IMR-90 (cell line): ENCODE measurements at regions not wholly inside any gene's neighbourhood (a gene's known extent, or its start where the extent isn't known, plus 50 kb on each side); places are given as distances from the start of the nearest gene placed in this dataset.

ENCODE experiments used
- ATAC-seq: fragments of 200-7000 bp; cut with Tn5 transposase; 2 replicates; pipeline ENCODE4 v1.9.1; 2020; ENCODE audit warnings: low read depth, mild to moderate bottlenecking, moderate library complexity
- BruUV-seq: library from RNA; stranded (reverse); fragments of 400-500 nt; replicated peaks from 2 replicates; lab custom pipeline; 2021; lab: Mats Ljungman, UMichigan
- CTCF ChIA-PET: fragments of 300-600 bp; formaldehyde crosslinking; extraction: SDS; loops from one replicate; lab custom pipeline; 2021; ENCODE audit warnings: antibody characterized with exemption; lab: Yijun Ruan, JAX
- POLR2A ChIA-PET: fragments of 300-600 bp; sonication (Branson Sonifier 250); formaldehyde crosslinking; loops from one replicate; lab custom pipeline; 2022; ENCODE audit warnings: antibody characterized with exemption; ENCODE audit not compliant: unreplicated experiment; lab: Charles Lee
- DNase-seq: peaks from one replicate; pipeline ENCODE4 v3.0.0; 2013
- H2AFZ ChIP-seq: replicated peaks from 2 replicates; pipeline ENCODE3; 2013; ENCODE audit warnings: low read length, mild to moderate bottlenecking; ENCODE audit not compliant: poor library complexity
- H2AK5ac ChIP-seq: 2 replicates; pipeline ENCODE4 v1.6.1; 2013; ENCODE audit warnings: low read depth, low read length, inconsistent platforms
- H2AK9ac ChIP-seq: replicated peaks from 2 replicates; pipeline ENCODE3; 2013; ENCODE audit warnings: mild to moderate bottlenecking, low read depth, low read length, moderate library complexity; ENCODE audit not compliant: poor library complexity
- H2BK120ac ChIP-seq: 2 replicates; pipeline ENCODE4 v1.6.1; 2013; ENCODE audit warnings: low read depth, low read length, inconsistent platforms
- H2BK15ac ChIP-seq: 3 replicates; pipeline ENCODE4 v1.6.1; 2013; ENCODE audit warnings: low read depth, low read length, inconsistent platforms
- H2BK20ac ChIP-seq: 2 replicates; pipeline ENCODE4 v1.6.1; 2013; ENCODE audit warnings: low read depth, mild to moderate bottlenecking, inconsistent platforms, low read length, moderate library complexity
- H2BK5ac ChIP-seq: 2 replicates; pipeline ENCODE4 v1.6.1; 2013; ENCODE audit warnings: mild to moderate bottlenecking, low read depth, low read length, inconsistent platforms; ENCODE audit not compliant: poor library complexity, severe bottlenecking
- H3K14ac ChIP-seq: replicated peaks from 2 replicates; pipeline ENCODE4 v1.6.1; 2013; ENCODE audit warnings: low read depth, low read length, inconsistent platforms
- H3K18ac ChIP-seq: 2 replicates; pipeline ENCODE4 v1.6.1; 2013; ENCODE audit warnings: low read depth, low read length, control low read depth
- H3K23ac ChIP-seq: 2 replicates; pipeline ENCODE4 v1.6.1; 2013; ENCODE audit warnings: low read depth, low read length, inconsistent platforms
- H3K27ac ChIP-seq: 2 replicates; pipeline ENCODE4 v1.5.1; 2013; ENCODE audit warnings: mild to moderate bottlenecking, control low read depth, low read length; ENCODE audit not compliant: insufficient read depth
- H3K27me3 ChIP-seq: 2 replicates; pipeline ENCODE4 v1.6.1; 2013; ENCODE audit warnings: low read length; ENCODE audit not compliant: control insufficient read depth, insufficient read depth
- H3K36me3 ChIP-seq: 2 replicates; pipeline ENCODE4 v1.6.1; 2013; ENCODE audit warnings: low read length, mixed read lengths; ENCODE audit not compliant: control insufficient read depth, insufficient read depth
- H3K4ac ChIP-seq: 2 replicates; pipeline ENCODE4 v1.6.1; 2013; ENCODE audit warnings: low read depth, low read length, inconsistent platforms
- H3K4me1 ChIP-seq: 2 replicates; pipeline ENCODE4 v1.6.1; 2013; ENCODE audit warnings: low read length, mixed read lengths; ENCODE audit not compliant: control insufficient read depth, insufficient read depth
- H3K4me2 ChIP-seq: 2 replicates; pipeline ENCODE4 v1.6.1; 2013; ENCODE audit warnings: low read depth, mild to moderate bottlenecking, control low read depth, low read length, moderate library complexity
- H3K4me3 ChIP-seq: 2 replicates; pipeline ENCODE4 v1.5.1; 2013; ENCODE audit warnings: low read depth, mild to moderate bottlenecking, control low read depth, low read length, moderate library complexity; ENCODE audit not compliant: insufficient read depth
- H3K56ac ChIP-seq: 2 replicates; pipeline ENCODE4 v1.6.1; 2013; ENCODE audit warnings: low read length, inconsistent platforms; ENCODE audit not compliant: insufficient read depth; ENCODE audit errors: extremely low read depth
- H3K79me1 ChIP-seq, 2 experiments: 2 replicates each; pipeline ENCODE4 v1.6.1; 2013; ENCODE audit warnings: low read length in 2 of 2, inconsistent platforms in 1 of 2, low read depth in 1 of 2
- H3K9ac ChIP-seq: 2 replicates; pipeline ENCODE4 v1.6.1; 2013; ENCODE audit warnings: low read depth, low read length, control low read depth
- H3K9me1 ChIP-seq: 2 replicates; pipeline ENCODE4 v1.6.1; 2013; ENCODE audit warnings: low read length, inconsistent platforms; ENCODE audit not compliant: insufficient read depth
- H3K9me3 ChIP-seq: 2 replicates; pipeline ENCODE4 v1.6.1; 2013; ENCODE audit warnings: low read length; ENCODE audit not compliant: control insufficient read depth, insufficient read depth
- H4K20me1 ChIP-seq: 2 replicates; pipeline ENCODE4 v1.6.1; 2013; ENCODE audit warnings: low read length, inconsistent platforms; ENCODE audit not compliant: insufficient read depth
- H4K5ac ChIP-seq: 2 replicates; pipeline ENCODE4 v1.6.1; 2013; ENCODE audit warnings: mild to moderate bottlenecking, low read depth, low read length, control low read depth
- H4K8ac ChIP-seq, 2 experiments: 2 replicates each; pipeline ENCODE4 v1.6.1; 2013; ENCODE audit warnings: low read depth in 2 of 2, low read length in 2 of 2, control low read depth in 1 of 2, inconsistent platforms in 1 of 2
- H4K91ac ChIP-seq: 2 replicates; pipeline ENCODE4 v1.6.1; 2013; ENCODE audit warnings: low read depth, low read length, inconsistent platforms; ENCODE audit not compliant: insufficient read depth
- BHLHE40 ChIP-seq: fragments of 150-350 bp; IDR thresholded peaks from 2 replicates; pipeline ENCODE4 v1.6.1; 2016; ENCODE audit warnings: mild to moderate bottlenecking, low read depth, low read length
- CEBPB ChIP-seq: IDR thresholded peaks from 2 replicates; pipeline ENCODE4 v1.6.1; 2012; ENCODE audit warnings: low read depth, low read length, improper control_type of control experiment
- CHD1 ChIP-seq: IDR thresholded peaks from 2 replicates; pipeline ENCODE4 v1.6.1; 2012; ENCODE audit warnings: low read depth, low read length, improper control_type of control experiment
- FOS ChIP-seq: fragments of 150-350 bp; IDR thresholded peaks from 2 replicates; pipeline ENCODE4 v1.6.1; 2016; ENCODE audit warnings: low read depth, low read length
- MAFK ChIP-seq: IDR thresholded peaks from 2 replicates; pipeline ENCODE4 v1.6.1; 2012; ENCODE audit warnings: low read depth, low read length, improper control_type of control experiment
- MAZ ChIP-seq: IDR thresholded peaks from 2 replicates; pipeline ENCODE4 v1.6.1; 2012; ENCODE audit warnings: low read depth, mild to moderate bottlenecking, low read length, improper control_type of control experiment, moderate library complexity, borderline replicate concordance
- MXI1 ChIP-seq: IDR thresholded peaks from 2 replicates; pipeline ENCODE4 v1.6.1; 2012; ENCODE audit warnings: low read depth, mild to moderate bottlenecking, low read length, moderate library complexity, borderline replicate concordance
- NFE2L2 ChIP-seq: fragments of 150-350 bp; IDR thresholded peaks from 2 replicates; pipeline ENCODE4 v1.6.1; 2016; ENCODE audit warnings: low read depth, mild to moderate bottlenecking, low read length
- POLR2A ChIP-seq: IDR thresholded peaks from 2 replicates; pipeline ENCODE4 v1.6.1; 2012; ENCODE audit warnings: mild to moderate bottlenecking, low read depth, low read length
- RAD21 ChIP-seq: IDR thresholded peaks from 2 replicates; pipeline ENCODE4 v1.6.1; 2012; ENCODE audit warnings: low read length, improper control_type of control experiment
- RCOR1 ChIP-seq: IDR thresholded peaks from 2 replicates; pipeline ENCODE4 v1.6.1; 2012; ENCODE audit warnings: mild to moderate bottlenecking, low read length, improper control_type of control experiment; ENCODE audit not compliant: insufficient replicate concordance
- RFX5 ChIP-seq: IDR thresholded peaks from 2 replicates; pipeline ENCODE4 v1.8.0; 2012; ENCODE audit warnings: low read depth, mild to moderate bottlenecking, low read length, moderate library complexity
- SMC3 ChIP-seq: fragments of 150-350 bp; IDR thresholded peaks from 2 replicates; pipeline ENCODE4 v1.6.1; 2016; ENCODE audit warnings: low read depth, mild to moderate bottlenecking, antibody characterized with exemption, low read length, moderate library complexity
- whole genome bisulfite sequencing, 2 experiments: methylation state at CpG; one replicate each; pipeline versions ENCODE4 v1.1.5 to v1.1.7; 2013; ENCODE audit warnings: missing lambda C conversion rate in 2 of 2; ENCODE audit not compliant: insufficient read length in 1 of 2; ENCODE audit errors: extremely low coverage in 2 of 2; 5-methylcytosine and 5-hydroxymethylcytosine counted together
- dilution Hi-C: fragments of 300-500 bp; cut with HindIII; formaldehyde crosslinking; loops from one replicate; pipeline ENCODE4 v1.14.3; 2018; ENCODE audit warnings: low sequenced_read_pairs; ENCODE audit not compliant: unreplicated experiment
- in situ Hi-C: fragments of 300-500 bp; cut with MboI; formaldehyde crosslinking; loops from 3 replicates; pipeline ENCODE4 v1.14.3; 2019; ENCODE audit warnings: low sequenced_read_pairs, inconsistent platforms, mixed read lengths
- intact Hi-C: fragments of 100-400 bp; cut with micrococcal nuclease; formaldehyde crosslinking; loops from 2 replicates; pipeline ENCODE4 v1.10.0; 2022
- TF ChIP-seq, protein P1 (sequence below): fragments of 150-350 bp; IDR thresholded peaks from 2 replicates; pipeline ENCODE4 v1.6.1; 2017; ENCODE audit warnings: mild to moderate bottlenecking, antibody characterized with exemption, low read length, low read depth
- TF ChIP-seq, protein P2 (sequence below): fragments of 150-350 bp; IDR thresholded peaks from 2 replicates; pipeline ENCODE4 v1.6.1; 2016; ENCODE audit warnings: low read depth, mild to moderate bottlenecking, low read length, moderate library complexity, borderline replicate concordance
- TF ChIP-seq, protein P3 (sequence below): conservative IDR thresholded peaks from 2 replicates; pipeline ENCODE4 v1.5.1; 2012; ENCODE audit warnings: mild to moderate bottlenecking, low read depth, low read length, improper control_type of control experiment

DNA sequence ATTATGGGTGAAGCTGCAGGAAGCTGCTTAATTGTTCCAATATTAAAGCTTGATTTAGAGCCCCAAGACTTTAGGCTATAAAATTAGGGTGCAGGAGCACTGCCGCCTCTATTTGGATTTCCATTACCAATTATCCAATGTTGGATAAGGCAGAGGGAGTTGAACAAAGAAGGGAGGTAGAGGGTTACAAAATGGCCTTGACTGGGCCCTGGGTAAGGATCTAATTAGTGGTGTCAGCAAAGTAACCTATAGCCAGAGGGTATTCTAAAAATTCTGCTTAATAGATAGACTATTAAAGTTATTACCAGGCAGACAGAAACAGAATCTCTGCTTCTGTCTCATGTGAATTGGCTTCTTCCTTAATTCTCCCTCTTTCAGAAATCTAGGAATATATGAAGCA lies 50.3 kb upstream of the DPPA4 start:
- no TSS peak for BruUV-seq
- no peak overlapping the region for H2AK5ac ChIP-seq
- dilution Hi-C loops (no loop called here), intact Hi-C loops (no loop called here), in situ Hi-C loops (no loop called here)
- H4K20me1 ChIP-seq: no peaks in the 10 kb centered on the region
- H2BK15ac ChIP-seq: no peak overlapping the region
- no peak overlapping the region for H3K18ac ChIP-seq
- ChIA-PET POLR2A (no interaction called here), CTCF (no interaction called here)
- no peak overlapping the region for H3K4me3 ChIP-seq
- no peaks in the 10 kb centered on the region for H3K36me3 ChIP-seq
- H4K8ac ChIP-seq: no peak overlapping the region
- no peak overlapping the region for H2AFZ ChIP-seq
- no CpG with 5 or more reads among the region's 1 CpG for WGBS, 2 experiments
- no peak for TF ChIP-seq MXI1
- TF ChIP-seq POLR2A: no peak
- TF ChIP-seq MAFK: no peak
- no peak for TF ChIP-seq RFX5
- TF ChIP-seq CHD1: no peak
- no peak for TF ChIP-seq FOS
- TF ChIP-seq, protein P1, sequence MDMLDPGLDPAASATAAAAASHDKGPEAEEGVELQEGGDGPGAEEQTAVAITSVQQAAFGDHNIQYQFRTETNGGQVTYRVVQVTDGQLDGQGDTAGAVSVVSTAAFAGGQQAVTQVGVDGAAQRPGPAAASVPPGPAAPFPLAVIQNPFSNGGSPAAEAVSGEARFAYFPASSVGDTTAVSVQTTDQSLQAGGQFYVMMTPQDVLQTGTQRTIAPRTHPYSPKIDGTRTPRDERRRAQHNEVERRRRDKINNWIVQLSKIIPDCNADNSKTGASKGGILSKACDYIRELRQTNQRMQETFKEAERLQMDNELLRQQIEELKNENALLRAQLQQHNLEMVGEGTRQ: no peak
- no peak for TF ChIP-seq BHLHE40
- TF ChIP-seq, protein P2, sequence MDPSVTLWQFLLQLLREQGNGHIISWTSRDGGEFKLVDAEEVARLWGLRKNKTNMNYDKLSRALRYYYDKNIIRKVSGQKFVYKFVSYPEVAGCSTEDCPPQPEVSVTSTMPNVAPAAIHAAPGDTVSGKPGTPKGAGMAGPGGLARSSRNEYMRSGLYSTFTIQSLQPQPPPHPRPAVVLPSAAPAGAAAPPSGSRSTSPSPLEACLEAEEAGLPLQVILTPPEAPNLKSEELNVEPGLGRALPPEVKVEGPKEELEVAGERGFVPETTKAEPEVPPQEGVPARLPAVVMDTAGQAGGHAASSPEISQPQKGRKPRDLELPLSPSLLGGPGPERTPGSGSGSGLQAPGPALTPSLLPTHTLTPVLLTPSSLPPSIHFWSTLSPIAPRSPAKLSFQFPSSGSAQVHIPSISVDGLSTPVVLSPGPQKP: no peak
- no peak for TF ChIP-seq RAD21
- TF ChIP-seq CEBPB: no peak
- TF ChIP-seq RCOR1: no peak
- TF ChIP-seq, protein P3, sequence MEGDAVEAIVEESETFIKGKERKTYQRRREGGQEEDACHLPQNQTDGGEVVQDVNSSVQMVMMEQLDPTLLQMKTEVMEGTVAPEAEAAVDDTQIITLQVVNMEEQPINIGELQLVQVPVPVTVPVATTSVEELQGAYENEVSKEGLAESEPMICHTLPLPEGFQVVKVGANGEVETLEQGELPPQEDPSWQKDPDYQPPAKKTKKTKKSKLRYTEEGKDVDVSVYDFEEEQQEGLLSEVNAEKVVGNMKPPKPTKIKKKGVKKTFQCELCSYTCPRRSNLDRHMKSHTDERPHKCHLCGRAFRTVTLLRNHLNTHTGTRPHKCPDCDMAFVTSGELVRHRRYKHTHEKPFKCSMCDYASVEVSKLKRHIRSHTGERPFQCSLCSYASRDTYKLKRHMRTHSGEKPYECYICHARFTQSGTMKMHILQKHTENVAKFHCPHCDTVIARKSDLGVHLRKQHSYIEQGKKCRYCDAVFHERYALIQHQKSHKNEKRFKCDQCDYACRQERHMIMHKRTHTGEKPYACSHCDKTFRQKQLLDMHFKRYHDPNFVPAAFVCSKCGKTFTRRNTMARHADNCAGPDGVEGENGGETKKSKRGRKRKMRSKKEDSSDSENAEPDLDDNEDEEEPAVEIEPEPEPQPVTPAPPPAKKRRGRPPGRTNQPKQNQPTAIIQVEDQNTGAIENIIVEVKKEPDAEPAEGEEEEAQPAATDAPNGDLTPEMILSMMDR: no peak
- no peak for TF ChIP-seq MAZ
- TF ChIP-seq NFE2L2: no peak
- TF ChIP-seq SMC3: no peak
- no peak overlapping the region for H3K56ac ChIP-seq
- no peak overlapping the region for H3K27ac ChIP-seq
- no peaks in the 10 kb centered on the region for H3K27me3 ChIP-seq
- H2AK9ac ChIP-seq: no peak overlapping the region
- H3K14ac ChIP-seq: no peak overlapping the region
- no peak overlapping the region for H3K4me2 ChIP-seq
- no peak for DNase-seq
- H2BK5ac ChIP-seq: no peak overlapping the region
- H4K91ac ChIP-seq: no peak overlapping the region
- H4K5ac ChIP-seq: no peak overlapping the region
- H3K23ac ChIP-seq: no peak overlapping the region
- no peak for ATAC-seq
- H3K9me1 ChIP-seq: no peaks in the 10 kb centered on the region
- no peak overlapping the region for H3K4ac ChIP-seq
- H3K4me1 ChIP-seq: no peaks in the 10 kb centered on the region
- H3K9ac ChIP-seq: no peak overlapping the region
- no peaks in the 10 kb centered on the region for H3K79me1 ChIP-seq
- no peak overlapping the region for H2BK20ac ChIP-seq
- H2BK120ac ChIP-seq: no peak overlapping the region
- peaks cover 11% of the 10 kb centered on the region; the same call in 1 of the 2 replicates for H3K9me3 ChIP-seq
